ENCODE measurements at regions not wholly inside any gene's neighbourhood (a gene's known extent, or its start where the extent isn't known, plus 50 kb on each side); places are given as distances from the start of the nearest gene placed in this dataset.
A peak's percentile ranks its signal among the peaks of the same experiment; 100 is the strongest.

DNA sequence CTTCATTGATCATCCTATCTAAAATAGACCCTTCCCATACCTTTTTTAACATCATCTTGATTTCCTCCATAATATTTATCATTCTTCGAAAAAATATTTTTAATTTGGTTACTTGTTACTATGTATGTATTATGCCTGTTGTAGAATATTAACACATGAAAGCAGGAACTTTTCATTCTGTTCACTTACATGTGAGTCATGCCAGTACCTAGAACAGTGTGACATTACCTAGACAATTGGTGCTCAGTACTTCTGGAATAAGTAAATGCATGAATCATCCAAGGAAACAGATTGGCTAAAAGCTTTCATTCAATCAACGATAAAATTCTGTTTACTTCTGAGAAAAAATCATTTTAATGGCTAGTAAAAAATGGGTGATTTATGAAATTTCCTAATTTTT, 76.4 kb downstream of the CXXC4 start:
- no peak for DNase-seq

DNA sequence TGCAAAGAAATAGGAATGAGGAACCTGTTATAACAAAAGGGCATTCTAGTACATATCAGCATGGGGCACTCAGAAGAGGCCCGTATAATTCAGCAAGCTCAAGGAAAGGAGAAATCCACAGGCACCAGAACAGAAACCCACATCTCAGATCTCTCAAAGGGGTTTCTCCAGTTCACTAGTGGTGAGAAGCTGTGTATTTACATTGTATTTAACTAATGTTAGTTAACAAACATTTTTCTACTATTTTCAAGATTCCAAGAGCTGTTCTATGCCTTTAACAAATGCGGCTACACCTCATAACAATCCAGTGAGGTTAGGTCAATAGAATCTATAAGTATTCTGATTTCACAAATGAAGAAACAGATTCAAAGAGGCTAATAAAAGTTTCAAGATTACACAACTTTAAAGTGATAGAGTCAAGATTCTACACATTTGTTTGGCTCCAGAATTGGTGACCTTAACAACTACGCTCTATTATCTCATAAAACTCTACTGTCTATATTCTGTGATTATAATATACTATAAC, 77.3 kb downstream of the CXXC4 start:
- DNase-seq: no peak

DNA sequence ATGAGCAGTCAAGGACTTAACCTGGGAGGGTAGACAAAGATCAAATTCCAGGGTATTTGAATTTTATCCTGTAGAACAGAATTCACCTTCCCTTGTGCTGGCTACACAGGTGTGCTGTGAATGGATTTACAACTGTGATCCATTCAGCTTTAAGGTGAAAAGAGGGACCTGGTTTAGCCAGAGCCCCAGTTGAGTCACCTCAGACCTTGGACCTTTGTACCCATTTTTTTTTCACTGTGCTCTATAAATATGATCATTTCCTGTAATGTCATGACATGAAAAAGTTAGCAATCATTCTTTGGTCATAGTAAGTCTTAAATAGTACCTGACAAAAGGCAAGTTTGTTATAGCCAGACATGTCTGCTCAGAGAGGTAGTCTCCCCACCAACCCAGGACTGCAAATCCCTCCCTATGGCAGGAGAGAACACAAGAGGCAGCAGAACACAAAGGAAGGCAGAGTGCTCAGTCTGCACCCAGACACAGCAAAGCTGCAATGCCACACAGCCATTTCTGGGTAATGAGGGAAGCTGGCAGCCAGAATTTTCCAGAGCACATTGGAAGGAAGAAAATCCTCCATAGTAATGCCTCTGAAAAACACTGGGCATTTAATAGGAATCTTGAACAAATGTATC, 77.9 kb downstream of the CXXC4 start:
- DNase-seq: no peak

DNA sequence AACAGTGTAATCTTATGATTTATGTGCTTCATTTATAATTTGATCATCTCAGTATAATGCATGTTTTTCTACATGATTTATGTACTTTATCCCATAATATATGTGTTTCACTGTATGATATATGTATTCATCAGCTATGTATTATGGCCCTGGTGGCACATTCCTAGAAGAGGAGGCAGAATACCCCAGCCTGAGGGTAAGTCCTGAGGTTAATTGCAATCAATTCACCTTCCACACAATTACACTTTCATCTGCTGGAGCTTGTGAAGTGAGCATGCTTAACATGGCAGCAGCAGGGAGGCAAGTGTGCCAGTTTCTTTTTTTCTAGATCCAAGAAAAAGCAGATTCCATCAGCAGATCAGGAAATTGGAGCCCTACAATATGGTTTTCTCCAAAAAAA, 81.2 kb downstream of the CXXC4 start:
- no peak for DNase-seq

DNA sequence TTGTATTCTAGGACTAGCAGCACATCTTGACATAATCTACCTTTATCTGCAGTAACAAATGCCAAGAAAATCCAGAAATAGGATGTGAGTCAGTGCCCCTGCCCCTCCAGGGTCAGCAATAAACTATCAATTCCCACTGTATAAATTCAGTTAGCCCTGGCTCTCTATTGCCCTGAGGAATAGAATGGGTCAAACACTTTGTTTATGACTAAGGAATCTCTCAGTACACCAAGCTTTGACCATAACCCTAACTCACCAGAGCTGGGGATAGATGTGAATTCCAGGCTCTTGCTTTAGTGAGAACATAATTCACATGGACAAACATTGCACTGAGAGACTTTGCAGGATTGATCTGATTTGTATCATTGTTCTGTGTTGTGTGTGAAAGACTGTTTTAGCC, 82.3 kb downstream of the CXXC4 start:
- DNase-seq: no peak

DNA sequence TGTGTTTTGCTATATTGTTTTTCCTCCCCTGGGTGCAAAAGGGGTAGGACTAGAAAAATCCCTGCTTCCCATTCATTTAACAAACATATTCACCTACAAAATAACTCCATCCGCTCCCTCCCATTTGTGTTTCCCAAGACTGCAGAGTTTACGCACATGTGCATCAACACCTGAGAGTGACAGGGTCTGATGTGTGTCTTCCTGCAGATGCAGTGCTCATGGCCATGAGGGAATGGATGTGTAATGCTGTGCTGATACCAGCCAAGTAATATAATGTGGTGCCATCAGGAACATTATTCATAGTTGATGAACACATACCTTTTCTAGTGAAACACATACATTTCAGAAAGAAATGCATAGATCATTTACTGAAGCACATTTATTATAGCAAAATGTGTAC, 83.2 kb downstream of the CXXC4 start:
- DNase-seq: no peak

DNA sequence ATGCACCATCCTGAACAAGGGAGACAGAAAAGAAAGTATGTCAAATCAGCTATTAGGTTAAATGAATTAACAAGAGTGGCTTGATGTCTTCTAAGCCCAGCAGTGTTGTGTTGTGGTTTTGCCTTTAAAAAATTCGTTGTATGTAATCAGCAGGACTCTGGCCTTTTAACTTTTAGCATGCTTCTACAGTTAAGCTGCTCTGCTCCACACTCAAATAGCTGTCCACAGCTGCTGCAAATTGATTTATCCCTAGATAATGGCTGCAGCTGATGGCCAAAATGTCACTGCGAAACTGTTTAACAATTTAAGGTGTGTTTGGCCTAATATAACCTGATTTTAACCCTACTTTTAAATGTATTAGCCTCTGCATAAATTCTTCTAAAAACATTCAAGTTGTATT, 85.8 kb downstream of the CXXC4 start:
- DNase-seq: no peak

DNA sequence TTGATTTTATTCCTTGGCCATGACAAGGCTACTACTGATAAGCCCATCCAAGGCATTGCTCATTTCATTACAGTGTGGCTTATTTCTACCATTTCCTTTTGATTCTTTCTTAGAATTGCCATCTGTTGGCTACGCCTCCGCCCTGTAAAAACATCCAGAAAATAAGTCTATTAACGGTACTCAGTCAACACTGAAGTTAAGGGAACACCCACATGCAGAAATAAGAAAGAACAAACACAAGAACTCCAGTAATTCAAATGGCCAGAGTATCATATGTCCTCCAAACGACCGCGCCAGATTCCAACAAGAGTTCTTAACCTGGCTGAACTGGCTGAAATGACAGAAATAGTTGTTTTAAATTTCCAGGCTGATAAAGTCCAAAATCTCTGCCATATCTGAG, 90.3 kb downstream of the CXXC4 start:
- DNase-seq: no peak

DNA sequence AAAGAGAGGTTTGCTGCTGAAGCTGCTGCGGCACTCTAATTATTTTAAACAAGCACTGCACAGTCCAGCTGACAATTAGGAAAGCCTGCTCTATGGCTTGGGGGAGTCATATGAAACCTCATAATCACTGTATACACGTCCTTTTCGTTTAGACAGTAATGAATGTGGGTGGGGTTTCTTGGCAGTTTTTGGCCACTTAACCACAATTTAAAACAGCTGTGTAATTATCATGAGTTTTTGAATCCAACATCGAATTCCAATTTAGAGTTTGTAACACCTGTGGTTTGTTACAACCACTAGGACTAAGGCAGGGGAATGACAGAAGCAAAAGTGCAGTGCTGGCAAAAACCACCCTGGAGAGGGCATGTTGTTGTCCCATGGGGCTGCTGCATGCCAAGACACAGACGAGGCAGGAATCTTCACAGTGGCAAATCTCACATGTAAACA, 99.5 kb downstream of the CXXC4 start:
- DNase-seq: peak; percentile 78

DNA sequence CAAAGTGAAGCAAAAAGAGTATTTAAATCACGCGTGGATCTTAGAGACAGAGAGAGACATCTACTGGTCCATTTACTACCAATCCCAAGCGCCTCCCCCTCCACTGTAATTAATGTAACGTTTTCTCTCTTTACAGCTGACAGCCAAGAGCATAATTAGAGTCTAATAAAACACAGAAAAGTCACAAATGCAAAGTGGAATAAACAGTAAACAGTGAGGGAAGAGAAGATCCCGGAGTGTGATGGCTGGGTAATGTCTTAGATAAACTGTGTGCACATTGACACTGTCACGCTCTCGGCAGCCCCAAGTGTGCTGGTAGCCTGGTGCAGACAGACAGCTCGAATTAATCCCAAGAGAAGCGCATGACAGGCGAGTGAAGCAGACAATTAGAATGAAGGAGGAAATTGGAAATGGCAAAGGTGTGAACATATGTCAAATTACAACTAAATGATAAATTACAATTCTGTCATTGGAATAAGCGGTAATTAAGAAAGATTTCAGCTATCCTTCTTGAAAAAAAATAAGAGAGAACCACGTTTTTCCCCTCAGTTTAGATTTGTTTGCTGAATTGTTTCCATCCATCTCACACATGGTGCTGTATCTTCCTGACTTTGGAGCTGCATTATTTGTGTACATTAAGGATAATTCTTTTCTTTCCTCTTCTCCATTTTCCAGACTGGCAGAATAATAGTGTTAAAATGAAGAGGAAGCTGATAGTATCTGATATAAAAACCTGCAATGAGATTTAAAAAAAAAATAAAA, 100.1 kb downstream of the CXXC4 start:
- DNase-seq: no peak

DNA sequence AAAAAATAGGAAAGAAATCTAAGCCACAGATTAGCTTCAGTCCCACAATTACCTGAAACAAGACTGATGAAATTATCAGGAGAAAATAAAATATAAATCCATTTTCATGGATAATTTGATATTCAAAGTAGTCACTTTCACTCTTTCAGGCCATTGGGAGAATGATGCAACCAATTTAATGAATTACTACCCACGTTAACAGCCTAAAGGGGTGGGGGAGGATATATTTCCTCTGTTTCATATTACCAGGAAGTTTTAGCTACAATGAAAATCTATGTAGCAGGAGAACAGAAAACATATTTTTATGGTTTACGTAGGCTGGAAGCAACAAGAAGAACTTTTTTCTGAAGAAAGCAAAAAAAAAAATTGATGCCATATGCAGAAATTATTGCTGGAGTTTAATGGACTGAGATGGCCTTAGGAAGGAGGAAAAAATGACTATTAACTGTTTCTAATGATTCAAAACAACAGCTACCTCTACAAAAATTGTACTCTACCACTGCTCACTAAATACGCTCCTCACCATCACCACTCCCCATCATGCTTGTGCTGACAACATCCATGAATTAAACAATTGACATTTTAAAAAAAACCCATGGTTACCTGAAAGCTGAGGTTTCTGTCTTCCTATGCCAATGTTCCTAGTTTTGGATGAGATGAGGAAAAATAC, 100.9 kb downstream of the CXXC4 start:
- DNase-seq: no peak

DNA sequence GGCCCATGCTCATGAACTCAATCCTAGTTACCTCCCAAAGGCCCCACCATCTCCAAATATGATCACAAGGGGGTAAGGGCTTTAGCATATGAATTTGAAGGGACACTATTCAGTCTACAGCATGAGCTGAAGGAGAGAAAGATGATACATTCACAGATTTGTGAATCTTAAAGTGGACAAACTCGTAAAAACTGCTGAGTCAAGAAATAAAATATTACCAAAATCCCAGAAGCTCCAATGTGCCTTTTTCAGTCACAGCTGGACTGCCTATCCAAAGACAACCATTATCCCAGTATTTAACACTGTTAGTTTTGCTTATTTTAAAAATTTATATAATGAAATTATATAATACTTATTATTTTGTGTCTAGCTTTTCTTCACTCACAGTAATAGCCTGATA, 109.0 kb downstream of the CXXC4 start:
- no peak for DNase-seq

DNA sequence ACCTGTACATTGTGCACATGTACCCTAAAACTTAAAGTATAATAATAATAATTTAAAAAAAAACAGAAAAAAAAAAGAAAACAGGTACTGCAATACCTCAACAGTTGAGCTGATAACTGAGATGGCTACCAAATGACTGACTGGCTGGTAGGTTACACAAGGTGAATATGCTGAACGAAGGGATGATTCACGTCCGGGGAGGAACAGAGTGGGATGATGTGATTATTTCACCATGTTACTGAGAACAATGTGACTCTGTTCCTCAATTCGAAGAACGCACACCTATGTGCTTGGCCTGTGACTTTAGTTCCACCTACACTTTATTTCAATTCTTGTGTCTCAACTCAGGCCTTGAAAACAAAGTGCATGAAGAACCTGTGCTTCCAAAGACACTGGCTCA, 111.7 kb downstream of the CXXC4 start:
- no peak for DNase-seq

DNA sequence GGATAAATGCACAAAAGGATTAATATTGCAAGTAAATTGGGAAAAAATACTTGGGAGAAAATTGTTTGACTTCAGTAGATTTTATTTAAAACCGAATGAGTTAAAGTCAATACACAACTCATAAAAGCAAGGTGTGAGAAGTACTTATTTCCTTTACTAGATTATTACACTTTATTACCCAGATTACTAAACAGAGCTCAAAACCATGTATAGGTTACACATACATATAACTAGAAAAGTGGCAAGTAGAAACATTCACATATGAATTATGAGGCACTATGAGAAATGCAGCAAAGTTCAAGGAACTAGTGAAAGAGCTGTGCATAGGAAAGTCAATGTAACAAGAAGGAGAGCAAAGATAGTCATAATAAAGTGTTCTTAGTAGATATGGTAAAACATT, 113.0 kb downstream of the CXXC4 start:
- no peak for DNase-seq

DNA sequence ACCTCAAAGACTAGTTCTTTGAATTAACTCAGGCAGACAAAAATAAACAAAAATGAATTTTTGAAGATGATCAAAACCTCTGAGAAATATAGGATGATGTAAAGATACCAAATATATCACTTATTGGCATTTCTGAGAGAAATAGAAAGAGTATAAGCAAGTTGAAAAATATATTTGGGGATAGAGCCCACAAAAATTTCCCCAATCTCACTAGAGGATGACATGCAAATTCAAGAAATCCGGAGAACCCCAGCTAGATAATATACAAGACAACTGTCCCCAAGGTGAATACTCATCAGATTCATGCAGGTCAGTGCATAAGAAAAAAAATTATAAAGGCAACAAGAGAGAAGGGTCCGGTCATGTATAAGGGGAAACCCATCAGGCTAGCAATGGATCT, 129.1 kb downstream of the CXXC4 start:
- DNase-seq: no peak

DNA sequence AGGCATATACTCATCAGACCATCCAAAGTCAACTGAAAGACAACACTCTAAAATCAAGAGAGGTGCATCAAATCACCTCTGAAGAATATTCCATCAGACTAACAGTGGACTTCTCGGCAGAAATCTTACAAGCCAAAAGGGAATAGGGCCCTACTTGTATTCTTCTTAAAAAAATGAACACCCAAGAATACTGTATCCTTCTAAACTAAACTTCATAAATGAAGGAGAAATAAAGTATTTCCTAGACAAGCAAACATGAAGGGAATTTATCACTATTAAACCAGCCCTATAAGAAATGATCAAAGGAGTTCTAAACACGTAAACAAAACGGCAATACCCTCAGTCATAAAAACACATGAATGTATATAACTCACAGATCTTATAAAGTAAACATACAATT, 141.2 kb downstream of the CXXC4 start:
- DNase-seq: no peak

DNA sequence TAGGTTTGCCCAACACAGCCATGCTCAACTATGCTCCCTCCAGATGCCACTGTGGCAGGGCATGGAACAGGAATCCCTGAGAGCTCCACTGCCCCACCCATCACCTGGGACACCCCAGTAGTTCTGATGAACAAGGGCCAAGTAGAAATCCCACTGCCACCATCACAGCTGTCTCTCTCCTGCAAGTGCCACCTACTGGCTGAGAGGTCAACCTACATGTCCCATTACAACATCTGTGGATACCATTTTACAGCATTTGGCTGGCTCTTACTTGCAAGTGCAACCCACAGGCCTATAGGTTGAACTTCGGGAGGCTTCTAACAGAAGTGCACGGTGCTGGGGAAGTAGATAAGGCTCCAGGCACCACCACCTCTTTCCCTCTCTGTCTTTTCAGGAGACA, 142.5 kb downstream of the CXXC4 start:
- no peak for DNase-seq

DNA sequence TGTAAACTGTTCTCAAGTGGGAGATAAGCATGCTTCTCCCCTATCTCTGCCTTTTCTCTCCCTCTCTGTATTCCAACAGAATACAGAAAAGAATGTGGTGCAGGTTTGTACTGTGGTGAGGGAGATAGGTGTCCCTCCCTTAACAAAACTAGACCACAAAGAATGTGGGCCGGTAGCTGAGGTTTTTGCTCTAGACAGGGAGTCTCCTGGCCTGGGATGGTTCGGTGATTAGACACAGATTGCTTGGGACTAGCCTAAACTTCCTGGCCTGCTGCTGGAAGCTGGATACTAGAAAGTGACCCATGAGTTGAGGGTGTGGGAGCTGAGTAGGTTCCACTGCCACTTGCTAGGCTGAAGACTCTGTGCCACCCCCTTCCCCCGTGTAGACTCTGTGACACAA, 143.0 kb downstream of the CXXC4 start:
- DNase-seq: no peak

DNA sequence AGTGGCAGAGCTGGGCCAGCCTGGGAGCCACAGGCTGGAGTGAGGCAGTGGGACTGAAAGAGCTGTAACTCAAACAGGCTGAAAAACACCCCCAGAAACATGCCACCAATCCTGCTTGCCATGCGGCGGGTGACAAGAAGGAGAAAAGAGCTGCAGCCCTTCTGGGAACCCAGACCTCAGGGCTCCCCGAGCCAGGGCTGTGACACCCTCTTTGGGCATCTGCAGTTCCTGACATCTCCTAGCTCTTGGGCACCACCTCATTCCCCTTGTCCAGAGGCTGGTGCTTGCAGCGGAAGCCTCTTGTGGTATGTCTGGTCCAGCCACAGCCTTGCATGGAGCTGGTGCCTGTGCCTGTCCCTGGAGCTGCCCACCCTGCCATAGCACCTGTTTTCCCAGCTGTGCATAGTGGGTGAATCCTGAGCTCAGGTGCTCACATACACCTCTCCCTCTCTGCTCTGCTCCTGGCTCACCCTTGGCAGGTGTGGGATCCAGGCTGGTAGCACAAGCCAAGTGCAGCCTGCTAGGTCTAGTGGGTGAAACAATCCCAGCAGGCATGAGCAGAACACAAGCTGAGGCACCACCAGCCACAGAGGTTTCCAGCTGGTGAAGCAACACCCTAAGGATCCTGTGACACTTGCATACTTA, 149.0 kb downstream of the CXXC4 start:
- DNase-seq: no peak

DNA sequence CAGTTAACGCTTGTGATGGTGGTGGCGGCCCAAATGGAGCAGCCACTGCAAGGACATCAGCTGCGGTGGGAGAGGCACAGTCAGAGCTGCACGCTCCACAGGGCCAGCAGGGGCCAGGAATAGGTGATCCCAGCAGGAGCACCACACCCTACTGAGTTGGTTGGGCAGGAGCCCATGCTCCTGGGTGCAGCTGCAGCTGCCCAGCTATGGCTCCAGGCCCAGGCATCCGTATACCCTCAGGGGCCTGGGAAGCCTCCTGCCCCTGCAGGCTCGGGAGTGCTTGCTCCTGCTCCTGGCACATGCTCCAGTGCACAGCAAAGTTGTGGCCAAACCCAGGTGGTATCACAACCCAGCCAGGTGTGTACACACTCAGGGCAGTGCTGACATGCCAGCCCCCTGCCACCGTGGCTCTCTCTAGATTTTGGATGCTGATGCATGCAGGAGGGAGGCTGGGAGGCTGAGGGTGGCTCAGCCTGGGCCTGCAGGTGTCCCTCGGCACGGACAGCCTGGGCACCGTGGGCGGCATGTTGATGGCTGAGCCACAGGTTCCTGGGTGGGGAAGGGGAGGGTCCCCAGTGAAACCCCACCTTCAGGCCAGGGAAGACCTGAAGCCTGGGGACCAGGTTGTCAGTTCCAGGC, 150.2 kb downstream of the CXXC4 start:
- DNase-seq: no peak

DNA sequence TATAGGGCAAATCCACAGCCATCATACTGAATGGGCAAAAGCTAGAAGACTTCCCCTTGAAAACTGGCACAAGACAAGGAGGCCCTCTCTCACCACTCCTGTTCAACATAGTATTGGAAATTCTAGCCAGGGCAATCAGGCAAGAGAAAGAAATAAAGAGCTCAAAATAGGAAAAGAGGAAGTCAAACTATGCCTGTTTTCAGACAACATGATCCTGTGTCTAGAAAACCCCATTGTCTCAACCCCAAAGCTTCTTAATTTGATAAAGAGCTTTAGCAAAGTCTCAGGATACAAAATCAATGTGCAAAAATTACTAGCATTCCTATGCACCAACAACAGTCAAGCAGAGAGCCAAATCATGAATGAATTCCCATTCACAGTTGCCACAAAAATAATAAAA, 160.3 kb downstream of the CXXC4 start:
- DNase-seq: no peak

DNA sequence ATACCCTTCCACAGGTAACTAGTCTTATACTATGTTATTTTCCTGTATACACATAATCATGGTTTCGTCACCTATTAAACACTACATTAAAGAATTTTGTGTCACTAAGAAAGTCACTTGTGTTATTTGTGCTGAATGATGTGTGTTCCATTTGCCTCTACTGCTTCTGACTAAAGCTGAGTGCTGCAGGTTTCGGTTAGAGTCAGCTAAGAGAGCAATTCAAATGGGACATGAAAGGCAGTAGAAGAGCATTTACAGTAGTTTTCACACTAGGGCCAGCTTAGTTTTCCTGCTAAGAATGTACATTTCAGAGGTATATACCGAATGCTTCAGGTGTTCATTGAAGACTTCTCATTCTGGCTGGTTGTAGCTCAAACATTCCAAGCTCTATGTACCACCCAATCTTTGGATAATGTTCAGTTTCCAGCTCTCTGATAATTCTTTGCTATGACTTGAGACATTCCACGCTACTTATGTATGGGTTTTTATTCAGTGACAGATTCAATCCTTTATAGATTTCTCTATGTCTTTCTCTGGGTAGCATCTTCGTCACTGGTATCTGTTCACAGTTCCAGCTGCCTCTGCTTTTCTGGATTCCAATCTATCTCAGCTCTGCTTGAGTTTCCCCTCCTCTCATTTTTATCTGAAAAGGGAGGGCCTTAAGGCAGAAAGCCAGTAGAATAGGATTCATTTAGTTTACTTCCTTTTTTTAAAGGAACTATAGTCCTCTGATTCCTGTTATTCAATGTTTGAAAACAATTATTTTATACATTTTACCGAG, 164.4 kb downstream of the CXXC4 start:
- no peak for DNase-seq

All from NCI-H2081 treated with DMSO at 0.1 percent for 48 hours (cell line).